ENCODE measurements at regions not wholly inside any gene's neighbourhood (a gene's known extent, or its start where the extent isn't known, plus 50 kb on each side); places are given as distances from the start of the nearest gene placed in this dataset.

GRCh38 chr5:82349652-82350051 lies 71.5 kb upstream of the RPS23 start:
- DNase-seq: peak; percentile 18 to 19

GRCh38 chr5:82348784-82349425 lies 70.8 kb upstream of the RPS23 start:
- no peak for DNase-seq

GRCh38 chr5:82347201-82347865 lies 69.2 kb upstream of the RPS23 start:
- DNase-seq: peak in 1 of 2 experiments; percentile 54

DNA sequence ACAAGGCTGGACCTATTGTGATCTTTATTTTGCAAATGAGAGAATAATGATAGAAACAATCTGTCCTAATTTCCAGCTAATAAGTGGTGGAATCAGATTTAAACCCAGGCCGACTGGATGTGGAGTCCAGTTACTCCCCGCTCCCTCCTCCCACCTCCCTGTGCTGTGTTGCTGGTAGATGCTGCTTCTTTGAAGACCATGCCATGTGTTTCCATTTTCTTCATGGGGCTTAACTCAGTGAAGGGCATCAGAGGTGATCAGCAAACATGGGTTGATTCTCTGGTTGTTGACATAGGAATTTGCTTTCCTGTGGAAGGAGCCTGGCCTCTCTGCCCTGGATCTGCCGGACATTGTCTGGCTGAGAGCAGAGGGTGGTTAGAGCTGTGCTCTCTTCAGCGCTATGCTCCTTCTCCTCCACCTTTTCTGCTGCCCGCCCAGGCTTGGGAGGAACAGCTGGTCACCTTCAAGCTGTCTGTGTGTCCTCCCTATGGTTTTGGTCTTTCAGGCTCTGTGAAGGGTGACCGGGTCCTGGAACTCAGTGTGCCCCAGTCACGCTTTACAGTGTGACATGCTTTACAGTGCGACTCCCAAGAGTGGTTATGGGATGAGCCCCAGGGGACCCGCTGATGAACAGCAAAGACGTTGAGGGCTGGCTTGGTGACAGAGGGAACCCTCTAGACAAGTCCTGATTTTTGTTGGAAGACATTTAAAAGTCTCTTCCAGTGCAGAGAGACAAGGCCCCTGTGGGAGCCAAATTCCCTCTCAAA lies 68.4 kb upstream of the RPS23 start:
- no peak for DNase-seq

DNA sequence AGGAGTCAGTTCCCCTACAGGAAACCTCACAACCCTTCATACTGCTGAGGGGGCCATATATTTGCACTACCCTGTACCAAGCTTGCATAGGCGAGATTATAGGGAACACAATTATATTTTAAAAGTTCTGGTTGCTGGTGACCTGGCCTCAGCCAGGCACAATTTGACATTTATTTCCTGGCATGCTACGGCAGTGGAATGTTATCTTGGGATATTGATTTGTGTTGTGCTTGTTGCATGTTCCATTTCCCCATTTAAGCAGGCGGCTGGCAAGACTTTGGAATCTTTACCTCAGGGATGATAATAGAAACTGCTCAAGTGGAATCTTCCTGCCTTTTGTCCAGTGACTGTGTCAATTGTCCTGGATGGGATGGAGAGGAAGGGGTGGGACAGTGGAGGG lies 67.0 kb upstream of the RPS23 start:
- no peak for DNase-seq

GRCh38 chr5:82341325-82341724 lies 63.2 kb upstream of the RPS23 start:
- no peak for DNase-seq

- DNase-seq: no peak
These were observed 62.6 kb upstream of the RPS23 start for GRCh38 chr5:82340799-82341198.

DNA sequence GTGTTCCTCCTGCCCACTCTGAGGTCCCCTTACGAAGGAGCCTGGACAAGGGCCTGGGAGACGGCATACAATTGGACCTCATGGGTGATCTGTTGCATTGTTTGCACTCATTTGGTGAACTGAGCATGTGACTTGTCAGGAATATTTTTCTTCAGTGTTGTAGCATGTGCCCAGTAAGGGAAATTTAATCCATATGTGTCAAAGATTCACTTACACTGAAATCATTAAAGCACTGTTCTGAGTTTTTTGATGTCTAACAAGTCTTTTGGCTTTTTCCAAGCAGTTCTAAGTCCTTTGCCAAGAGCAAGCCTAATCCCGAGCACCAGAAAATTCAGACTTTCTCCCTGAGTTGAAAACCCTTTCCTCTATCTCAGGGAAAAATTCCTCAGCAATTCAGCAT lies 61.6 kb upstream of the RPS23 start:
- DNase-seq: no peak

DNA sequence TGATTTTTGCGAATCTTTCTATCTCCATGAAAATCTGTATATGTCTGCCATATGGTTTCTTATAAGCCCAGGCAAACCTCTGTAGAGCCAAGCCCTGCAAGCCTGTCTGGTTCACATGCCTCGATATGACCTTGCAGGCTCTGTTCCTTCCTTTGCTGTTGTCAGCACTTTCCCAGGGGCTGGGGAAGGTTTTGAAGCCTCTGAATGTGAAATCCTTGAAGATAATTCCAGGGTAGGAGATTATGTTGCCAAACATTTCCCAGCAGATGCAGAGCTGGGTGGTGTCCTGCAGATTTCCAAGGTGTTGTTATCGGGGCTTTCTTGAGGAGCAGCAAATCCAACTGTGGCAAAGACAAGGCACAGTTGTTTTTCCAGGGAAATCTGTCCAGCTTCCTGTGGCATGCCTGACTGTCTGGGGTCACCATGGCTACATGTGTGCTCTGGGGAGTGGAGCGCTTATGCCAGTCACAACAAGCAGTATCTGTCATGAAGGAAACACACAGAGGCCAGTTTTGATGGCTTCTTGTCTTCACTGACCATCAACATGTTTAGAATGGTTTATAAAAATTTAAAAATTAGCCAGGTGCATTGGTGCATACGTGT lies 60.7 kb upstream of the RPS23 start:
- DNase-seq: no peak

GRCh38 chr5:82336959-82337351 lies 58.8 kb upstream of the RPS23 start:
- no peak for DNase-seq

DNA sequence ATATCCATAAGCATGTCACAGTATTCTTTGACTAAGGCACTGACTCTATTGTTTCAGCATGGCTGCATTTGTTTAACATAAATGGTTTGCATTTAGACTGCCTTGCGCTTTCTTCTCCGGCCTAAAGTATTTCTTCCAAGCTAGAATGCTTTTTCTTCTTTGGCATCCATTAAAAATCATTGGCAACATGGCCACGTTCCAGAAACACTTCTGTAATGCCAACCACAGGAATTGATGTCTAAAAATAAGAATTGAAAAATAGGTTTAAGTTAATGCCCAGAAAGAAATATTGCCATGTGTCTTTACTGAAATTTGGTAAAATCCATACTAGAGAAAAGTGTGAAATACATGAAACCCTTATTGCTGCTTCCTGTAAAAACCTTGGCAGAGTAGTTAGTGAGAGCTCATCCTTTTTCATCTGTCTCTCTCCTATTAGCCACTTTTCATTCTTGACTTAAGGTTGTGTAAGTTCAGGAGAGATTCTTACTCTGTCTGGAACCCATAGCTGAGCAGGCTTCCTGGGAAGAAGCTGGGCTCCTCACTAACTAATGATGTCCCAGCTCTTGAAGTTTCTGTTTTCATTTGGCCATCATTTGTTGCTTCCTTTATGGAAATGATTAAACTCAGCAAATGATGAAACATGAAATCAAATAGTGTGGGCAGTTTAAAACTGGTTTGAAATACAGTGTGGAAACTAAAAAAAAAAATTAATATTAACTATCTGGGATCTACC lies 58.2 kb upstream of the RPS23 start:
- no peak for DNase-seq

- no peak for DNase-seq
These were observed 57.7 kb upstream of the RPS23 start for GRCh38 chr5:82335806-82336205.

- no peak for DNase-seq
These were observed 56.7 kb upstream of the RPS23 start for GRCh38 chr5:82334856-82335255.

GRCh38 chr5:82334085-82334692 lies 56.0 kb upstream of the RPS23 start:
- no peak for DNase-seq

GRCh38 chr5:82332886-82333615 lies 54.9 kb upstream of the RPS23 start:
- no peak for DNase-seq

GRCh38 chr5:82332064-82332855 lies 54.1 kb upstream of the RPS23 start:
- DNase-seq: no peak

- no peak for DNase-seq
These were observed 53.4 kb upstream of the RPS23 start for GRCh38 chr5:82331557-82331956.

DNA sequence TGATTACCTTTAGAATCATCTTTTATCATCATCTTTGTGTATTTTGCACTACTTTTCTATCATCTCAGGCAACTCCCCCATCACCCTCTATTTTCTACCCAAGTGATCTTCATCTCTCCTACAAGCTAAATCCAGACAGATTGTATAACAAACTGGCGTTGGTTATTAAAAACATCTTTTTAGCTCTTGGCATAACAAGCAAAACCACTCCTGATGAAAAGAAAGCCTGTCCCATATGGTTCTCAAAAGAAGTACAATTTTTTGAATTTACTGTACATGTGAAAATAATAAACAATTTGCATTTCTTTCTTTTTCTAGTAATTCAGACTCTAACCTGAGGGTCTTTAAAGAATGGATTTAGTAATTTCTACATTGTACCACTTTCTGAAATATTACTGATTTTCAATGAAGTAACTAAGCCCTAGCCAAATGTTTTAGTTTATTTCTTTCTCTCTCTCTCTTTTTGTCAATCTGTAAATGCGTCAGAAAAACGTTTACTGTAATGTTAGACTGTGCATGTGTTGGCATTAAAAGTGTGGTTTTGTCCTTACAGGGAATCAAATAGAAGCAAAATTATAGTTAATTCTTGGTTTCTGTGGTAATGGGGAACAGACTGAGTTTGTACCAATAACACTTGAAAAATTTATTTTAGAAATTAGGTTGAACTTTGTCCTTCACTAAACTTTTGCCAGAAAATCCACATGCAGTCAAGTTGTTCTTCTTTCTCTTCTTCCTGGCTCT lies 52.5 kb upstream of the RPS23 start:
- no peak for DNase-seq

- DNase-seq: no peak
These were observed 51.2 kb upstream of the RPS23 start for GRCh38 chr5:82329393-82329792.

All from NCI-H524 (cell line).